ENCODE measurements at regions not wholly inside any gene's neighbourhood (a gene's known extent, or its start where the extent isn't known, plus 50 kb on each side); places are given as distances from the start of the nearest gene placed in this dataset.

DNA sequence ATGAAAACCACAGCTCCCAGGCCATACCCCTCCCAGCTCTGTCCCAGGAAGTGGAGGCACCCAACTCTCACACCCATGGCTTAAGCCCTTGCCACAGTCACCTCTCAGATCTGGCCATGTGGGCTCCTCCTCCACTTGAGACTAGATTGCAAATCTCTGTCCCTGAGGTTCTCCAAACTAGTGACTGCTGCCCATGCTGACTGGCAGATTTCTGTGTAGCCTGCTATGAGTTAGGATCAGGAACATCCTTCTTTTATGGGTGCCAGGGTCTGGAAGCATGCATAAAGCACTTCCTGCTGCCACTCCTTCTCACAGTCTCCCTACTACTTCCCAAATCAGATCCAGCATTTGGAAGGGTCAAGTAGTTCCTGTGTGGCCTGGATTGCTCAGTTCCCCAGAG, 59.6 kb upstream of the GOLIM4 start:
- H3K79me2 ChIP-seq (ENCODE audit: control insufficient read depth, insufficient read depth, low read length) = no peaks in the 10 kb centered on the region
- H3K4me1 ChIP-seq (ENCODE audit: control insufficient read depth, extremely low read depth, insufficient read depth, low read length) = no peaks in the 10 kb centered on the region
- TF ChIP-seq EZH2 (IDR thresholded peaks at IDR 0.05; ENCODE audit: low read length) = no peak
- TF ChIP-seq, protein P1, sequence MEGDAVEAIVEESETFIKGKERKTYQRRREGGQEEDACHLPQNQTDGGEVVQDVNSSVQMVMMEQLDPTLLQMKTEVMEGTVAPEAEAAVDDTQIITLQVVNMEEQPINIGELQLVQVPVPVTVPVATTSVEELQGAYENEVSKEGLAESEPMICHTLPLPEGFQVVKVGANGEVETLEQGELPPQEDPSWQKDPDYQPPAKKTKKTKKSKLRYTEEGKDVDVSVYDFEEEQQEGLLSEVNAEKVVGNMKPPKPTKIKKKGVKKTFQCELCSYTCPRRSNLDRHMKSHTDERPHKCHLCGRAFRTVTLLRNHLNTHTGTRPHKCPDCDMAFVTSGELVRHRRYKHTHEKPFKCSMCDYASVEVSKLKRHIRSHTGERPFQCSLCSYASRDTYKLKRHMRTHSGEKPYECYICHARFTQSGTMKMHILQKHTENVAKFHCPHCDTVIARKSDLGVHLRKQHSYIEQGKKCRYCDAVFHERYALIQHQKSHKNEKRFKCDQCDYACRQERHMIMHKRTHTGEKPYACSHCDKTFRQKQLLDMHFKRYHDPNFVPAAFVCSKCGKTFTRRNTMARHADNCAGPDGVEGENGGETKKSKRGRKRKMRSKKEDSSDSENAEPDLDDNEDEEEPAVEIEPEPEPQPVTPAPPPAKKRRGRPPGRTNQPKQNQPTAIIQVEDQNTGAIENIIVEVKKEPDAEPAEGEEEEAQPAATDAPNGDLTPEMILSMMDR (optimal IDR thresholded peaks at IDR 0.05 in 1 of 3, IDR thresholded peaks at IDR 0.05 in 1 of 3, conservative IDR thresholded peaks at IDR 0.05 in 1 of 3; ENCODE audit: extremely low read depth in 1 of 3, insufficient read depth in 2 of 3, low read length in 3 of 3) = no peak
- H3K4me3 ChIP-seq (ENCODE audit: control insufficient read depth in 2 of 3, extremely low read depth in 1 of 3, insufficient read depth in 2 of 3, low read depth in 1 of 3, low read length in 3 of 3) = no peak overlapping the region
- H4K20me1 ChIP-seq (ENCODE audit: control insufficient read depth, extremely low read depth, insufficient read depth, low read length) = no peaks in the 10 kb centered on the region
- H3K4me2 ChIP-seq (ENCODE audit: control insufficient read depth, extremely low read depth, insufficient read depth, low read depth, low read length) = no peak overlapping the region
- DNase-seq (ENCODE audit: low read depth, low spot score) = no peak
- dilution Hi-C loops (cut with MboI; ENCODE audit: extremely low pct_ligation_motif_present, low sequenced_read_pairs) = no loop called here
- no peak for FAIRE-seq
- no peaks in the 10 kb centered on the region for H3K9me1 ChIP-seq (ENCODE audit: control insufficient read depth, extremely low read depth, insufficient read depth, low read length)
- no peak overlapping the region for H3K9ac ChIP-seq (ENCODE audit: control insufficient read depth, extremely low read depth, insufficient read depth, low read length)
- H3K9me3 ChIP-seq (ENCODE audit: control insufficient read depth, low read depth, low read length) = no peaks in the 10 kb centered on the region
- no peak overlapping the region for H2AFZ ChIP-seq (ENCODE audit: control insufficient read depth, low read length)
- H3K27ac ChIP-seq (ENCODE audit: control insufficient read depth, insufficient read depth, low read length) = no peak overlapping the region
- no peaks in the 10 kb centered on the region for H3K27me3 ChIP-seq (ENCODE audit: control insufficient read depth, extremely low read depth, insufficient read depth, low read length)
- no peaks in the 10 kb centered on the region for H3K36me3 ChIP-seq (ENCODE audit: control insufficient read depth in 2 of 2, extremely low read depth in 1 of 2, insufficient read depth in 2 of 2, low read length in 2 of 2)

- Histone ChIP-seq H3K9ac (ENCODE audit: control insufficient read depth, extremely low read depth, insufficient read depth, low read length) (no peak overlapping the region), H3K27me3 (ENCODE audit: control insufficient read depth, extremely low read depth, insufficient read depth, low read length) (no peaks in the 10 kb centered on the region), H3K9me3 (ENCODE audit: control insufficient read depth, low read depth, low read length) (no peaks in the 10 kb centered on the region), H3K4me3 (ENCODE audit: control insufficient read depth in 2 of 3, extremely low read depth in 1 of 3, insufficient read depth in 2 of 3, low read depth in 1 of 3, low read length in 3 of 3) (no peak overlapping the region), H4K20me1 (ENCODE audit: control insufficient read depth, extremely low read depth, insufficient read depth, low read length) (no peaks in the 10 kb centered on the region), H3K79me2 (ENCODE audit: control insufficient read depth, insufficient read depth, low read length) (no peaks in the 10 kb centered on the region), H3K36me3 (ENCODE audit: control insufficient read depth in 2 of 2, extremely low read depth in 1 of 2, insufficient read depth in 2 of 2, low read length in 2 of 2) (no peaks in the 10 kb centered on the region), H3K27ac (ENCODE audit: control insufficient read depth, insufficient read depth, low read length) (no peak overlapping the region), H3K4me1 (ENCODE audit: control insufficient read depth, extremely low read depth, insufficient read depth, low read length) (no peaks in the 10 kb centered on the region), H3K4me2 (ENCODE audit: control insufficient read depth, extremely low read depth, insufficient read depth, low read depth, low read length) (no peak overlapping the region), H2AFZ (ENCODE audit: control insufficient read depth, low read length) (no peak overlapping the region), H3K9me1 (ENCODE audit: control insufficient read depth, extremely low read depth, insufficient read depth, low read length) (no peaks in the 10 kb centered on the region)
- dilution Hi-C loops (cut with MboI; ENCODE audit: extremely low pct_ligation_motif_present, low sequenced_read_pairs) = no loop called here
- FAIRE-seq (no peak), DNase-seq (ENCODE audit: low read depth, low spot score) (no peak)
- TF ChIP-seq, protein P1 (optimal IDR thresholded peaks at IDR 0.05 in 1 of 3, IDR thresholded peaks at IDR 0.05 in 1 of 3, conservative IDR thresholded peaks at IDR 0.05 in 1 of 3; ENCODE audit: extremely low read depth in 1 of 3, insufficient read depth in 2 of 3, low read length in 3 of 3) = no peak
- no peak for TF ChIP-seq EZH2 (IDR thresholded peaks at IDR 0.05; ENCODE audit: low read length)
These were observed 58.4 kb upstream of the GOLIM4 start for GRCh38 chr3:168154089-168154488.

Measured in keratinocyte (primary cell).